Endothelial cell of umbilical vein (primary cell): ENCODE measurements at regions not wholly inside any gene's neighbourhood (a gene's known extent, or its start where the extent isn't known, plus 50 kb on each side); places are given as distances from the start of the nearest gene placed in this dataset.

Experiments
- BruUV-seq: library from RNA; stranded (reverse); fragments of 400-500 nt; replicated peaks from 2 replicates; lab custom pipeline; 2021; lab: Mats Ljungman, UMichigan
- CTCF ChIA-PET: fragments of 300-600, 350-600 bp; sonication (Branson Sonifier 250); formaldehyde crosslinking; loops from one replicate; lab custom pipeline; 2021; ENCODE audit warnings: antibody characterized with exemption, inconsistent platforms; lab: Charles Lee
- POLR2A ChIA-PET: fragments of 300-600, 350-600 bp; sonication (Branson Sonifier 250); formaldehyde crosslinking; loops from one replicate; lab custom pipeline; 2021; ENCODE audit warnings: antibody characterized with exemption, inconsistent platforms; lab: Charles Lee
- DNase-seq: peaks from one replicate; pipeline ENCODE4 v3.0.0-alpha.2; 2011; ENCODE audit warnings: low read depth, low spot score
- FAIRE-seq: peaks from 2 replicates; lab custom pipeline; 2011; peaks lifted over from hg19 to GRCh38; lab: Jason Lieb, UNC
- H2AFZ ChIP-seq: 2 replicates; pipeline ENCODE4 v1.6.0; 2012; ENCODE audit warnings: low read depth, low read length, control low read depth, inconsistent platforms
- H3K27ac ChIP-seq: 2 replicates; pipeline ENCODE4 v1.5.1; 2011; ENCODE audit warnings: low read depth, mild to moderate bottlenecking, control low read depth, low read length, moderate library complexity; ENCODE audit not compliant: insufficient read depth
- H3K27me3 ChIP-seq, 2 experiments: 2 replicates each; pipeline versions ENCODE4 v1.6.0 to v1.6.1; 2011; ENCODE audit warnings: low read length in 2 of 2, mixed read lengths in 1 of 2; ENCODE audit not compliant: control insufficient read depth in 2 of 2, insufficient read depth in 2 of 2
- H3K36me3 ChIP-seq, 2 experiments: 2 replicates in 1 of 2; 3 replicates in 1 of 2; pipeline ENCODE4 v1.5.1; 2011; ENCODE audit warnings: low read length in 2 of 2, mild to moderate bottlenecking in 1 of 2, moderate library complexity in 1 of 2; ENCODE audit not compliant: control insufficient read depth in 2 of 2, insufficient read depth in 2 of 2; ENCODE audit errors: extremely low read depth in 1 of 2
- H3K4me1 ChIP-seq: 3 replicates; pipeline ENCODE4 v1.5.1; 2011; ENCODE audit warnings: mild to moderate bottlenecking, low read length; ENCODE audit not compliant: control insufficient read depth, insufficient read depth; ENCODE audit errors: extremely low read depth
- H3K4me2 ChIP-seq: 2 replicates; pipeline ENCODE4 v1.6.1; 2011; ENCODE audit warnings: low read length, control low read depth, mixed read lengths; ENCODE audit not compliant: insufficient read depth
- H3K4me3 ChIP-seq, 3 experiments: fragments of 200-600 bp in 1 of 3; sonication (generic), shearing (Covaris generic) in 1 of 3; replicated peaks in 1 of 3; 2 replicates each; pipeline ENCODE4 v1.5.1; 2011 to 2016; ENCODE audit warnings: control low read depth in 3 of 3, low read length in 3 of 3, mild to moderate bottlenecking in 2 of 3, inconsistent platforms in 1 of 3, low read depth in 1 of 3, moderate library complexity in 1 of 3; ENCODE audit not compliant: insufficient read depth in 1 of 3
- H3K79me2 ChIP-seq: 2 replicates; pipeline ENCODE4 v1.6.0; 2012; ENCODE audit warnings: low read length, inconsistent platforms; ENCODE audit not compliant: control insufficient read depth, insufficient read depth
- H3K9ac ChIP-seq: replicated peaks from 2 replicates; pipeline ENCODE3; 2011; ENCODE audit warnings: low read length, control low read depth; ENCODE audit not compliant: insufficient read depth; ENCODE audit errors: extremely low read depth
- H3K9me1 ChIP-seq: replicated peaks from 3 replicates; pipeline ENCODE4 v1.6.0; 2011; ENCODE audit warnings: mild to moderate bottlenecking, low read length; ENCODE audit not compliant: control insufficient read depth, insufficient read depth; ENCODE audit errors: extremely low read depth
- H3K9me3 ChIP-seq: replicated peaks from 2 replicates; pipeline ENCODE4 v1.5.1; 2012; ENCODE audit warnings: low read length, inconsistent platforms; ENCODE audit not compliant: control insufficient read depth, insufficient read depth
- H4K20me1 ChIP-seq: replicated peaks from 2 replicates; pipeline ENCODE3; 2011; ENCODE audit warnings: mild to moderate bottlenecking, low read length; ENCODE audit not compliant: control insufficient read depth, insufficient read depth; ENCODE audit errors: extremely low read depth
- CTCF ChIP-seq, 2 donors: IDR thresholded peaks; 1 replicate in 1 of 2; 2 replicates in 1 of 2; pipeline ENCODE4 v1.5.1; 2011; ENCODE audit warnings: low read length in 2 of 2, mild to moderate bottlenecking in 2 of 2, moderate library complexity in 2 of 2, control low read depth in 1 of 2, inconsistent platforms in 1 of 2, low read depth in 1 of 2; ENCODE audit not compliant: insufficient read depth in 1 of 2; ENCODE audit errors: extremely low read depth in 1 of 2
- EZH2 ChIP-seq: IDR thresholded peaks from 2 replicates; pipeline ENCODE4 v1.6.1; 2012; ENCODE audit warnings: borderline replicate concordance, low read depth, mild to moderate bottlenecking, moderate library complexity, low read length, inconsistent platforms; ENCODE audit not compliant: severe bottlenecking
- FOS ChIP-seq: IDR thresholded peaks from 2 replicates; pipeline ENCODE4 v1.6.1; 2011; ENCODE audit warnings: mild to moderate bottlenecking, low read length, moderate library complexity, borderline replicate concordance; ENCODE audit not compliant: insufficient read depth
- GATA2 ChIP-seq: IDR thresholded peaks from 2 replicates; pipeline ENCODE4 v1.7.0; 2011; ENCODE audit warnings: low read depth, mild to moderate bottlenecking, moderate library complexity, mixed read lengths, low read length; ENCODE audit not compliant: insufficient read length, insufficient read depth
- JUN ChIP-seq: IDR thresholded peaks from 2 replicates; pipeline ENCODE4 v1.6.1; 2011; ENCODE audit warnings: borderline replicate concordance, low read depth; ENCODE audit not compliant: insufficient read length, insufficient read depth
- MYC ChIP-seq: IDR thresholded peaks from one replicate; pipeline ENCODE4 v1.6.1; 2011; ENCODE audit warnings: mild to moderate bottlenecking, low read depth, low read length
- POLR2A ChIP-seq: IDR thresholded peaks from 2 replicates; pipeline ENCODE4 v1.6.1; 2012; ENCODE audit warnings: low read depth, mild to moderate bottlenecking, control low read depth, low read length
- POLR2AphosphoS5 ChIP-seq: IDR thresholded peaks from 2 replicates; pipeline ENCODE4 v1.6.1; 2012; ENCODE audit warnings: low read depth, mild to moderate bottlenecking, control low read depth, low read length, moderate library complexity; ENCODE audit not compliant: insufficient read depth
- dilution Hi-C: fragments of 300-500 bp; cut with MboI; formaldehyde crosslinking; loops from one replicate; pipeline ENCODE4 v1.15.0; 2019; ENCODE audit warnings: low sequenced_read_pairs; ENCODE audit not compliant: extremely low pct_ligation_motif_present
- intact Hi-C: fragments of 100-400 bp; cut with micrococcal nuclease; formaldehyde crosslinking; loops from one replicate; pipeline ENCODE4 v1.10.0; 2022
- TF ChIP-seq, protein P1 (sequence below): IDR thresholded peaks from 2 replicates; pipeline ENCODE4 v1.6.1; 2011; ENCODE audit not compliant: insufficient read depth, insufficient read length

- FAIRE-seq: no peak
- no peak overlapping the region for H3K9ac ChIP-seq
- no peaks in the 10 kb centered on the region for H3K27me3 ChIP-seq
- peaks cover 13% of the 10 kb centered on the region for H3K9me3 ChIP-seq
- no peak overlapping the region for H3K4me2 ChIP-seq
- no peaks in the 10 kb centered on the region for H3K4me1 ChIP-seq
- BruUV-seq: no TSS peak
- ChIA-PET CTCF (no interaction called here), POLR2A (no interaction called here)
- TF ChIP-seq JUN (no peak), POLR2A (no peak), GATA2 (no peak), EZH2 (no peak), MYC (no peak), POLR2AphosphoS5 (no peak), CTCF (IDR thresholded peaks at IDR 0.05; ENCODE audit: extremely low read depth in 1 of 2, insufficient read depth in 1 of 2, low read depth in 1 of 2, low read length in 2 of 2) (no peak), FOS (no peak)
- TF ChIP-seq, protein P1, sequence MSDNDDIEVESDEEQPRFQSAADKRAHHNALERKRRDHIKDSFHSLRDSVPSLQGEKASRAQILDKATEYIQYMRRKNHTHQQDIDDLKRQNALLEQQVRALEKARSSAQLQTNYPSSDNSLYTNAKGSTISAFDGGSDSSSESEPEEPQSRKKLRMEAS: no peak
- H3K79me2 ChIP-seq: no peaks in the 10 kb centered on the region
- no peak overlapping the region for H3K27ac ChIP-seq
- H3K4me3 ChIP-seq: no peak overlapping the region
- dilution Hi-C loops: no loop called here
- no peaks in the 10 kb centered on the region for H3K9me1 ChIP-seq
- no peaks in the 10 kb centered on the region for H4K20me1 ChIP-seq
- no peak overlapping the region for H2AFZ ChIP-seq
- no peak for DNase-seq
- H3K36me3 ChIP-seq: no peaks in the 10 kb centered on the region
- intact Hi-C loops: no loop called here
These were observed 156.8 kb upstream of the SOX1 start for GRCh38 chr13:111909971-111910671.
